HFFc6 (cell line): ENCODE measurements at regions not wholly inside any gene's neighbourhood (a gene's known extent, or its start where the extent isn't known, plus 50 kb on each side); places are given as distances from the start of the nearest gene placed in this dataset.

ENCODE experiments used
- DNase-seq: peaks from one replicate; pipeline ENCODE4 v3.0.0-alpha.2; 2018
- H3K27ac Mint-ChIP-seq: 2 replicates; pipeline ENCODE4 v1.8.0; 2020; ENCODE audit warnings: mild to moderate bottlenecking, mixed read lengths
- H3K27me3 Mint-ChIP-seq: 2 replicates; pipeline ENCODE4 v1.8.0; 2021; ENCODE audit warnings: mild to moderate bottlenecking, moderate library complexity, mixed read lengths; ENCODE audit not compliant: insufficient read depth
- H3K36me3 Mint-ChIP-seq: 2 replicates; pipeline ENCODE4 v1.8.0; 2021; ENCODE audit warnings: low read depth, mixed read lengths
- H3K4me1 Mint-ChIP-seq: 2 replicates; pipeline ENCODE4 v1.8.0; 2020; ENCODE audit warnings: low read depth, mixed read lengths
- H3K4me3 Mint-ChIP-seq: 2 replicates; pipeline ENCODE4 v1.8.0; 2020; ENCODE audit warnings: mild to moderate bottlenecking, moderate library complexity, mixed read lengths
- H3K9me3 Mint-ChIP-seq: 2 replicates; pipeline ENCODE4 v1.8.0; 2020; ENCODE audit warnings: mild to moderate bottlenecking, mixed read lengths
- CTCF ChIP-seq: fragments of 200-600 bp; sonication (generic); IDR thresholded peaks from 2 replicates; pipeline ENCODE4 v1.5.0; 2021; ENCODE audit warnings: antibody characterized with exemption, mild to moderate bottlenecking

- DNase-seq, result no peak
- Mint-ChIP-seq H3K36me3 (no peaks in the 10 kb centered on the region), H3K27me3 (peaks cover 1% of the 10 kb centered on the region; the same call in 1 of the 2 replicates), H3K9me3 (no peaks in the 10 kb centered on the region), H3K4me3 (no peak overlapping the region), H3K27ac (no peak overlapping the region), H3K4me1 (peaks cover 2% of the 10 kb centered on the region; the same call in 1 of the 2 replicates)
- no peak for TF ChIP-seq CTCF
Observed at GRCh38 chr6:79416931-79417330, 120.3 kb downstream of the LCA5 start.

- no peaks in the 10 kb centered on the region for H3K4me1 Mint-ChIP-seq
- no peak for TF ChIP-seq CTCF
- no peak for DNase-seq
- H3K4me3 Mint-ChIP-seq, result no peak overlapping the region
- H3K27me3 Mint-ChIP-seq, result peaks cover 1% of the 10 kb centered on the region; the same call in 1 of the 2 replicates
- H3K36me3 Mint-ChIP-seq, result no peaks in the 10 kb centered on the region
- H3K9me3 Mint-ChIP-seq, result no peaks in the 10 kb centered on the region
- no peak overlapping the region for H3K27ac Mint-ChIP-seq
Observed at GRCh38 chr6:79413562-79414002, 123.6 kb downstream of the LCA5 start.

GRCh38 chr6:79410806-79411205, 126.4 kb downstream of the LCA5 start:
- Mint-ChIP-seq H3K4me1 (no peaks in the 10 kb centered on the region), H3K9me3 (no peaks in the 10 kb centered on the region), H3K4me3 (no peak overlapping the region), H3K27ac (no peak overlapping the region), H3K27me3 (peaks cover 1% of the 10 kb centered on the region; the same call in 1 of the 2 replicates), H3K36me3 (no peaks in the 10 kb centered on the region)
- DNase-seq, result no peak
- TF ChIP-seq CTCF, result no peak

- Mint-ChIP-seq H3K9me3 (peaks cover 9% of the 10 kb centered on the region; the same call in 1 of the 2 replicates), H3K27me3 (peaks cover 1% of the 10 kb centered on the region; the same call in 1 of the 2 replicates), H3K27ac (no peak overlapping the region), H3K36me3 (no peaks in the 10 kb centered on the region), H3K4me3 (no peak overlapping the region), H3K4me1 (no peaks in the 10 kb centered on the region)
- no peak for TF ChIP-seq CTCF
- no peak for DNase-seq
Observed at GRCh38 chr6:79408256-79408974, 128.8 kb downstream of the LCA5 start.

GRCh38 chr6:79404677-79405076, 132.6 kb downstream of the LCA5 start:
- no peak overlapping the region for H3K4me3 Mint-ChIP-seq
- no peaks in the 10 kb centered on the region for H3K4me1 Mint-ChIP-seq
- no peak overlapping the region for H3K27ac Mint-ChIP-seq
- H3K27me3 Mint-ChIP-seq, result no peaks in the 10 kb centered on the region; the same call in 1 of the 2 replicates
- H3K36me3 Mint-ChIP-seq, result no peaks in the 10 kb centered on the region
- H3K9me3 Mint-ChIP-seq, result peaks cover 13% of the 10 kb centered on the region; the same call in 1 of the 2 replicates
- no peak for DNase-seq
- TF ChIP-seq CTCF, result no peak
